WTC11 (cell line): ENCODE measurements at regions not wholly inside any gene's neighbourhood (a gene's known extent, or its start where the extent isn't known, plus 50 kb on each side); places are given as distances from the start of the nearest gene placed in this dataset.

Experiments used
- ATAC-seq: fragments of 200-7000 bp; cut with Tn5 transposase; 2 replicates; pipeline ENCODE4 v1.10.0; 2021; ENCODE audit warnings: mild to moderate bottlenecking, moderate library complexity
- CTCF ChIA-PET: fragments of 300-600 bp; sonication (Branson Sonifier 250); formaldehyde crosslinking; loops from one replicate; lab custom pipeline; 2021; ENCODE audit warnings: antibody characterized with exemption; lab: Charles Lee
- POLR2A ChIA-PET: fragments of 350-600 bp; sonication (Branson Sonifier 250); formaldehyde crosslinking; loops from one replicate; lab custom pipeline; 2021; ENCODE audit warnings: antibody characterized with exemption; lab: Charles Lee
- DNase-seq: peaks from one replicate; pipeline ENCODE4 v3.0.0; 2021; ENCODE audit warnings: low spot score
- H3K27ac Mint-ChIP-seq: 2 replicates; pipeline ENCODE4 v1.8.0; 2021; ENCODE audit warnings: mixed read lengths
- H3K27me3 Mint-ChIP-seq: 2 replicates; pipeline ENCODE4 v1.8.0; 2021; ENCODE audit warnings: low read depth, mild to moderate bottlenecking, moderate library complexity, mixed read lengths
- H3K36me3 Mint-ChIP-seq: 2 replicates; pipeline ENCODE4 v1.8.0; 2021; ENCODE audit warnings: mixed read lengths
- H3K4me1 Mint-ChIP-seq: 2 replicates; pipeline ENCODE4 v1.8.0; 2022; ENCODE audit warnings: mixed read lengths
- H3K4me3 Mint-ChIP-seq: 2 replicates; pipeline ENCODE4 v1.8.0; 2021; ENCODE audit warnings: mild to moderate bottlenecking, moderate library complexity, mixed read lengths
- H3K9me3 Mint-ChIP-seq: 2 replicates; pipeline ENCODE4 v1.8.0; 2021; ENCODE audit warnings: mixed read lengths
- GTF2I ChIP-seq: fragments of 250-450 bp; sonication (Bioruptor Pico); conservative IDR thresholded peaks from 2 replicates; pipeline ENCODE4 v1.4.0; 2021; ENCODE audit warnings: mild to moderate bottlenecking
- JAZF1 ChIP-seq: fragments of 250-450 bp; sonication (Bioruptor Pico); IDR thresholded peaks from 2 replicates; pipeline ENCODE4 v1.9.0; 2021; ENCODE audit warnings: moderate library complexity, mild to moderate bottlenecking, inconsistent platforms
- NR3C1 ChIP-seq: sonication (generic); formaldehyde crosslinking; conservative IDR thresholded peaks from 2 replicates; pipeline ENCODE4 v1.8.1; 2023; ENCODE audit warnings: low read depth, mild to moderate bottlenecking, missing genetic modification reagents
- SOX15 ChIP-seq: fragments of 250-450 bp; sonication (Bioruptor Pico); IDR thresholded peaks from 2 replicates; pipeline ENCODE4 v1.9.0; 2021; ENCODE audit warnings: mild to moderate bottlenecking
- TCF7 ChIP-seq: sonication (generic); formaldehyde crosslinking; IDR thresholded peaks from 2 replicates; pipeline ENCODE4 v1.8.0; 2022; ENCODE audit warnings: mild to moderate bottlenecking, low read depth, missing genetic modification reagents, moderate library complexity
- TF ChIP-seq, protein P1 (sequence below): sonication (generic); formaldehyde crosslinking; IDR thresholded peaks from 2 replicates; pipeline ENCODE4 v1.8.1; 2023; ENCODE audit warnings: mild to moderate bottlenecking, missing genetic modification reagents, moderate library complexity
- TF ChIP-seq, protein P2 (sequence below): sonication (generic); formaldehyde crosslinking; IDR thresholded peaks from 2 replicates; pipeline ENCODE4 v1.8.0; 2022; ENCODE audit warnings: mild to moderate bottlenecking, missing genetic modification reagents
- TF ChIP-seq, protein P3 (sequence below): fragments of 250-450 bp; sonication (Bioruptor Pico); IDR thresholded peaks from 2 replicates; pipeline ENCODE4 v1.9.0; 2021; ENCODE audit warnings: mild to moderate bottlenecking
- TF ChIP-seq, protein P4 (sequence below): fragments of 250-450 bp; sonication (Bioruptor Pico); conservative IDR thresholded peaks from 2 replicates; pipeline ENCODE4 v1.9.0; 2021; ENCODE audit warnings: mild to moderate bottlenecking
- TF ChIP-seq, protein P5 (sequence below): sonication (generic); formaldehyde crosslinking; IDR thresholded peaks from 2 replicates; pipeline ENCODE4 v1.8.1; 2022; ENCODE audit warnings: low read depth, missing genetic modification reagents, borderline replicate concordance
- TF ChIP-seq, protein P6 (sequence below): sonication (generic); formaldehyde crosslinking; IDR thresholded peaks from 2 replicates; pipeline ENCODE4 v1.8.0; 2022; ENCODE audit warnings: mild to moderate bottlenecking, missing genetic modification reagents
- TF ChIP-seq, protein P7 (sequence below): sonication (generic); formaldehyde crosslinking; IDR thresholded peaks from 2 replicates; pipeline ENCODE4 v1.8.0; 2022; ENCODE audit warnings: missing genetic modification reagents
- TF ChIP-seq, protein P8 (sequence below): sonication (generic); formaldehyde crosslinking; IDR thresholded peaks from 2 replicates; pipeline ENCODE4 v1.8.1; 2023; ENCODE audit warnings: mild to moderate bottlenecking, missing genetic modification reagents

DNA sequence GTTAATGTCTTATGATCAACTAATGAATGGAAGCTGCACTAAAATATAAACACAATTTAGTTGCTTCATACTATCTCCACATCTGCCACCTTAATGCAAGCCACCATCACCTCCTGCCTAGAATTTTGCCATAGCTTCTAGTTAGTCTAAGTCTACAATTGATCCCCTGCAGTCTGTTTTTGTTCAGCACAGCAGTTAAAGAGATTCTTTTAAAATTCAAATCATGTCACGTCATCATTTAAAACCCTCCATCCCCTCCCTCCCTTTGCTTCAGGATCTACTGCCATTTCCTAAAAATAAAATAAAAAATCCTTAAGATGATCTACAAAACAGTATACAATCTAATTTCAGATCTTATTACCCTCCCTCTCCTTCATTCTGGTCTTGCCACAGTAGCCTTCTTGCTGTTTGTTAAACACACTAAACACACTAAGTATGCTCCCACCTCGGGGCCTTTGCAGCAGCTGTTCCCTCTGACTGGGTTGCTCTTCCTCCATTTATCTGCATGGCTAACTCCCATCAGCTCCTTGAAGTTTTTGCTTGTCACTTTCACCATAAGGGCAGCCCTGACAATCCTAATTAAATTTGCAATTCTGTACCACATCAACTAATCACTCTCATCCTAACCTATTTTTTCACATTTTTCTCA is 97.0 kb upstream of the FOXP2 start:
- CTCF ChIA-PET = no interaction called here
- DNase-seq = no peak
- Mint-ChIP-seq H3K36me3 (no peaks in the 10 kb centered on the region), H3K4me1 (peaks cover 18% of the 10 kb centered on the region), H3K9me3 (peaks cover 7% of the 10 kb centered on the region), H3K4me3 (no peak overlapping the region), H3K27me3 (no peaks in the 10 kb centered on the region), H3K27ac (peak overlapping the region; percentile 58)
- TF ChIP-seq GTF2I (peak; percentile 58; the same call in 1 of the 2 replicates), TCF7 (CRISPR knock-in tag) (no peak)
- TF ChIP-seq, protein P1, sequence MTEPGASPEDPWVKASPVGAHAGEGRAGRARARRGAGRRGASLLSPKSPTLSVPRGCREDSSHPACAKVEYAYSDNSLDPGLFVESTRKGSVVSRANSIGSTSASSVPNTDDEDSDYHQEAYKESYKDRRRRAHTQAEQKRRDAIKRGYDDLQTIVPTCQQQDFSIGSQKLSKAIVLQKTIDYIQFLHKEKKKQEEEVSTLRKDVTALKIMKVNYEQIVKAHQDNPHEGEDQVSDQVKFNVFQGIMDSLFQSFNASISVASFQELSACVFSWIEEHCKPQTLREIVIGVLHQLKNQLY (CRISPR knock-in tag) = no peak
- peak; percentile 67 for ATAC-seq
- POLR2A ChIA-PET = no interaction called here

DNA sequence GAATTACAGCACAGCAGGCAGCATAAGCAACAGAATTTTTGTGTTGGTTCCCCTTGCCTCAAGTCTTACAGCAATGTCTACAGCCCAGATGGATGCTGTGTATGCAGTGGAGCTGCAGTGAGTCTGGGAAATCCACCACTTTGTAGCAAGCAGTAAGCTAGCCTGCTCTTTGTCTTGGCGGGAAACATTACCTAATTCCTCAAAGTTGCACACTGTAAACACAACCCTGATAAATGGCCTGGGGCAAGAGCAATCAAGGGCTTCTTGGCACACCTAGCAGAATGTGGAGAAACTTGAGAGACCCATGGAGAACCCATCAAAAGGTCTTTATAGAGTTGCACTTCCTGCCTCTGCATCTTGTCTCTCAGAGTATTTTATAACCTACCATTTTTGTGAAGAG is 102.0 kb upstream of the FOXP2 start:
- ATAC-seq = no peak
- Mint-ChIP-seq H3K9me3 (0 out of 2 replicates have a peak, but pooled peaks cover 4% of the 10 kb centered on the region), H3K27me3 (no peaks in the 10 kb centered on the region), H3K36me3 (no peaks in the 10 kb centered on the region), H3K4me1 (peaks cover 20% of the 10 kb centered on the region), H3K4me3 (no peak overlapping the region), H3K27ac (no peak overlapping the region)
- TF ChIP-seq SOX15 (CRISPR knock-in tag) (no peak), JAZF1 (CRISPR knock-in tag) (no peak), NR3C1 (CRISPR knock-in tag) (no peak)
- TF ChIP-seq, protein P2, sequence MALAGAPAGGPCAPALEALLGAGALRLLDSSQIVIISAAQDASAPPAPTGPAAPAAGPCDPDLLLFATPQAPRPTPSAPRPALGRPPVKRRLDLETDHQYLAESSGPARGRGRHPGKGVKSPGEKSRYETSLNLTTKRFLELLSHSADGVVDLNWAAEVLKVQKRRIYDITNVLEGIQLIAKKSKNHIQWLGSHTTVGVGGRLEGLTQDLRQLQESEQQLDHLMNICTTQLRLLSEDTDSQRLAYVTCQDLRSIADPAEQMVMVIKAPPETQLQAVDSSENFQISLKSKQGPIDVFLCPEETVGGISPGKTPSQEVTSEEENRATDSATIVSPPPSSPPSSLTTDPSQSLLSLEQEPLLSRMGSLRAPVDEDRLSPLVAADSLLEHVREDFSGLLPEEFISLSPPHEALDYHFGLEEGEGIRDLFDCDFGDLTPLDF (CRISPR knock-in tag) = no peak
- TF ChIP-seq, protein P3, sequence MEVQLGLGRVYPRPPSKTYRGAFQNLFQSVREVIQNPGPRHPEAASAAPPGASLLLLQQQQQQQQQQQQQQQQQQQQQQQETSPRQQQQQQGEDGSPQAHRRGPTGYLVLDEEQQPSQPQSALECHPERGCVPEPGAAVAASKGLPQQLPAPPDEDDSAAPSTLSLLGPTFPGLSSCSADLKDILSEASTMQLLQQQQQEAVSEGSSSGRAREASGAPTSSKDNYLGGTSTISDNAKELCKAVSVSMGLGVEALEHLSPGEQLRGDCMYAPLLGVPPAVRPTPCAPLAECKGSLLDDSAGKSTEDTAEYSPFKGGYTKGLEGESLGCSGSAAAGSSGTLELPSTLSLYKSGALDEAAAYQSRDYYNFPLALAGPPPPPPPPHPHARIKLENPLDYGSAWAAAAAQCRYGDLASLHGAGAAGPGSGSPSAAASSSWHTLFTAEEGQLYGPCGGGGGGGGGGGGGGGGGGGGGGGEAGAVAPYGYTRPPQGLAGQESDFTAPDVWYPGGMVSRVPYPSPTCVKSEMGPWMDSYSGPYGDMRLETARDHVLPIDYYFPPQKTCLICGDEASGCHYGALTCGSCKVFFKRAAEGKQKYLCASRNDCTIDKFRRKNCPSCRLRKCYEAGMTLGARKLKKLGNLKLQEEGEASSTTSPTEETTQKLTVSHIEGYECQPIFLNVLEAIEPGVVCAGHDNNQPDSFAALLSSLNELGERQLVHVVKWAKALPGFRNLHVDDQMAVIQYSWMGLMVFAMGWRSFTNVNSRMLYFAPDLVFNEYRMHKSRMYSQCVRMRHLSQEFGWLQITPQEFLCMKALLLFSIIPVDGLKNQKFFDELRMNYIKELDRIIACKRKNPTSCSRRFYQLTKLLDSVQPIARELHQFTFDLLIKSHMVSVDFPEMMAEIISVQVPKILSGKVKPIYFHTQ (CRISPR knock-in tag) = no peak
- TF ChIP-seq, protein P4, sequence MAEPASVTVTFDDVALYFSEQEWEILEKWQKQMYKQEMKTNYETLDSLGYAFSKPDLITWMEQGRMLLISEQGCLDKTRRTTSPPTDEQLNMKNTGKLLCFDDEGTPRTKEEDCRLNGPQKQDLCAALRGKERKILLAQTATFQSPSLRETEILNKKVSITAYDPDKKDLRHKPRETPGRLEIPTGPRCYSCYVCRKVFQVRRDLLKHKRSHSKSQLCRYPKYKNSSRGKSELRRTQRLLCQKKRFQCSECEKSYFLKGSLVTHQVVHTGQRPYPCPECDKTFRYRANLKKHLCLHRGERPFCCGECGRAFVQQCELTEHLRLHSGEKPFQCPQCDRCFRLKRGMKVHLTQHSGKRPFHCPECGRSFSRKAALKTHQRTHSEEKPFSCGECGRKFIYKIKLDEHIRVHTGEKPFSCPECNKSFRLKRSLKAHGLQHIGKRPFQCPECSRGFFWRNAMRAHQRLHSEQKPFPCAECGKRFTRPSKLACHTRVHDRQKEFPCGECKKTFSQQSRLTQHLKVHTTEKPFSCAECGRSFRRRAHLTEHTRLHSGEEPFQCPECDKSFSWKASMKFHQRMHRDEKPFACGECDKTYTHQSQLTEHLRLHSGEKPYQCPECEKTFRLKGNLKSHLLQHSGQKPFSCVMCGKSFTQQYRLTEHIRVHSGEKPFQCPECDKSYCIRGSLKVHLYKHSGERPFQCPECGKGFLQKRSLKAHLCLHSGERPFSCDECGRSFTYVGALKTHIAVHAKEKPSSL = no peak
- TF ChIP-seq, protein P5, sequence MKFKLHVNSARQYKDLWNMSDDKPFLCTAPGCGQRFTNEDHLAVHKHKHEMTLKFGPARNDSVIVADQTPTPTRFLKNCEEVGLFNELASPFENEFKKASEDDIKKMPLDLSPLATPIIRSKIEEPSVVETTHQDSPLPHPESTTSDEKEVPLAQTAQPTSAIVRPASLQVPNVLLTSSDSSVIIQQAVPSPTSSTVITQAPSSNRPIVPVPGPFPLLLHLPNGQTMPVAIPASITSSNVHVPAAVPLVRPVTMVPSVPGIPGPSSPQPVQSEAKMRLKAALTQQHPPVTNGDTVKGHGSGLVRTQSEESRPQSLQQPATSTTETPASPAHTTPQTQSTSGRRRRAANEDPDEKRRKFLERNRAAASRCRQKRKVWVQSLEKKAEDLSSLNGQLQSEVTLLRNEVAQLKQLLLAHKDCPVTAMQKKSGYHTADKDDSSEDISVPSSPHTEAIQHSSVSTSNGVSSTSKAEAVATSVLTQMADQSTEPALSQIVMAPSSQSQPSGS = no peak
- ChIA-PET POLR2A (no interaction called here), CTCF (no interaction called here)
- no peak for DNase-seq

DNA sequence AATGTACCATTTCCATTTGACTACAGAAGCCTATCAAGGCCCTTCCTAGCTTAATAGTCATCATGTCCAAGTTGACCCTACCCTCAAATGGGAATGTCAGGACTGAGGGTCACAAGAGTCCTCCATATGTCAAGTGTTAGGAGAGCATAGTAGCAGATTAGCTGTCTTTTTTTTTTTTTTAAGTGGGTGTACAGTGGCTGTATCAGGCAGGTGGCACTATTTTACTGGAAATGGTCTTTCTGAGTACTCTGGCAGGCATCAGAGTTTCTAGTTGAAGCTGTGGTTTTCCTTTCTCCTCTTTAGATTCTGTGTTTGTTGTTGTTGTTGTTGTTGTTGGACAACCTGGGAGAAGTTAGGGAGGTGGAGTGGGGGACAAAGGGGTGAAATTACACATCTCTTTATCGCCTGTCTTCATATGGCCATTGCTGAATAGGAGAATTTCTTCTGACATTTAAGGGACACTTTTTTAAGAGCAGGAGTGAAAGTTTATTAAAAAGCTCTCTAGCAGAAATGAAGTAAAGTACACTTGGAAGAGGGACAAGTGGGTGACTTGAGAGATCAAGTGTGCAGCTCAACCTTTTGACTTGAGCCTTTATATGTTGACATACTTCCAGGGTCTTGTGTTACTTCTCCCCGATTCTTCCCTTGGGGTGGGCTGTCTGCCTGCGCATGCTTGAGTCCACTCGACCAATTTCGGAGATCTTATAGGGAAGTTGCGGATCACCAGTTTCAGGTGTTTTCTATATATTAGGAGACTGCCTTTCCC is 104.1 kb upstream of the FOXP2 start:
- ATAC-seq = no peak
- H3K36me3 Mint-ChIP-seq = no peaks in the 10 kb centered on the region
- H3K4me1 Mint-ChIP-seq = peaks cover 7% of the 10 kb centered on the region
- no peak for DNase-seq
- ChIA-PET POLR2A (no interaction called here), CTCF (interaction anchor here (1.1 to 1.2 kb wide), 2 partner anchors 229 to 353 kb away, joined by 3 to 4 read pairs; no protein-coding TSS in a partner anchor)
- H3K27me3 Mint-ChIP-seq = no peaks in the 10 kb centered on the region
- H3K9me3 Mint-ChIP-seq = 0 out of 2 replicates have a peak, but pooled peaks cover 4% of the 10 kb centered on the region
- no peak overlapping the region for H3K27ac Mint-ChIP-seq
- H3K4me3 Mint-ChIP-seq = no peak overlapping the region
- TF ChIP-seq, protein P6, sequence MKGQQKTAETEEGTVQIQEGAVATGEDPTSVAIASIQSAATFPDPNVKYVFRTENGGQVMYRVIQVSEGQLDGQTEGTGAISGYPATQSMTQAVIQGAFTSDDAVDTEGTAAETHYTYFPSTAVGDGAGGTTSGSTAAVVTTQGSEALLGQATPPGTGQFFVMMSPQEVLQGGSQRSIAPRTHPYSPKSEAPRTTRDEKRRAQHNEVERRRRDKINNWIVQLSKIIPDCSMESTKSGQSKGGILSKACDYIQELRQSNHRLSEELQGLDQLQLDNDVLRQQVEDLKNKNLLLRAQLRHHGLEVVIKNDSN (CRISPR knock-in tag) = no peak
- TF ChIP-seq, protein P7, sequence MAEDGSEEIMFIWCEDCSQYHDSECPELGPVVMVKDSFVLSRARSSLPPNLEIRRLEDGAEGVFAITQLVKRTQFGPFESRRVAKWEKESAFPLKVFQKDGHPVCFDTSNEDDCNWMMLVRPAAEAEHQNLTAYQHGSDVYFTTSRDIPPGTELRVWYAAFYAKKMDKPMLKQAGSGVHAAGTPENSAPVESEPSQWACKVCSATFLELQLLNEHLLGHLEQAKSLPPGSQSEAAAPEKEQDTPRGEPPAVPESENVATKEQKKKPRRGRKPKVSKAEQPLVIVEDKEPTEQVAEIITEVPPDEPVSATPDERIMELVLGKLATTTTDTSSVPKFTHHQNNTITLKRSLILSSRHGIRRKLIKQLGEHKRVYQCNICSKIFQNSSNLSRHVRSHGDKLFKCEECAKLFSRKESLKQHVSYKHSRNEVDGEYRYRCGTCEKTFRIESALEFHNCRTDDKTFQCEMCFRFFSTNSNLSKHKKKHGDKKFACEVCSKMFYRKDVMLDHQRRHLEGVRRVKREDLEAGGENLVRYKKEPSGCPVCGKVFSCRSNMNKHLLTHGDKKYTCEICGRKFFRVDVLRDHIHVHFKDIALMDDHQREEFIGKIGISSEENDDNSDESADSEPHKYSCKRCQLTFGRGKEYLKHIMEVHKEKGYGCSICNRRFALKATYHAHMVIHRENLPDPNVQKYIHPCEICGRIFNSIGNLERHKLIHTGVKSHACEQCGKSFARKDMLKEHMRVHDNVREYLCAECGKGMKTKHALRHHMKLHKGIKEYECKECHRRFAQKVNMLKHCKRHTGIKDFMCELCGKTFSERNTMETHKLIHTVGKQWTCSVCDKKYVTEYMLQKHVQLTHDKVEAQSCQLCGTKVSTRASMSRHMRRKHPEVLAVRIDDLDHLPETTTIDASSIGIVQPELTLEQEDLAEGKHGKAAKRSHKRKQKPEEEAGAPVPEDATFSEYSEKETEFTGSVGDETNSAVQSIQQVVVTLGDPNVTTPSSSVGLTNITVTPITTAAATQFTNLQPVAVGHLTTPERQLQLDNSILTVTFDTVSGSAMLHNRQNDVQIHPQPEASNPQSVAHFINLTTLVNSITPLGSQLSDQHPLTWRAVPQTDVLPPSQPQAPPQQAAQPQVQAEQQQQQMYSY (CRISPR knock-in tag) = no peak
- TF ChIP-seq, protein P8, sequence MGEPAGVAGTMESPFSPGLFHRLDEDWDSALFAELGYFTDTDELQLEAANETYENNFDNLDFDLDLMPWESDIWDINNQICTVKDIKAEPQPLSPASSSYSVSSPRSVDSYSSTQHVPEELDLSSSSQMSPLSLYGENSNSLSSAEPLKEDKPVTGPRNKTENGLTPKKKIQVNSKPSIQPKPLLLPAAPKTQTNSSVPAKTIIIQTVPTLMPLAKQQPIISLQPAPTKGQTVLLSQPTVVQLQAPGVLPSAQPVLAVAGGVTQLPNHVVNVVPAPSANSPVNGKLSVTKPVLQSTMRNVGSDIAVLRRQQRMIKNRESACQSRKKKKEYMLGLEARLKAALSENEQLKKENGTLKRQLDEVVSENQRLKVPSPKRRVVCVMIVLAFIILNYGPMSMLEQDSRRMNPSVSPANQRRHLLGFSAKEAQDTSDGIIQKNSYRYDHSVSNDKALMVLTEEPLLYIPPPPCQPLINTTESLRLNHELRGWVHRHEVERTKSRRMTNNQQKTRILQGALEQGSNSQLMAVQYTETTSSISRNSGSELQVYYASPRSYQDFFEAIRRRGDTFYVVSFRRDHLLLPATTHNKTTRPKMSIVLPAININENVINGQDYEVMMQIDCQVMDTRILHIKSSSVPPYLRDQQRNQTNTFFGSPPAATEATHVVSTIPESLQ (CRISPR knock-in tag) = no peak
